ENCODE measurements at regions not wholly inside any gene's neighbourhood (a gene's known extent, or its start where the extent isn't known, plus 50 kb on each side); places are given as distances from the start of the nearest gene placed in this dataset.

DNA sequence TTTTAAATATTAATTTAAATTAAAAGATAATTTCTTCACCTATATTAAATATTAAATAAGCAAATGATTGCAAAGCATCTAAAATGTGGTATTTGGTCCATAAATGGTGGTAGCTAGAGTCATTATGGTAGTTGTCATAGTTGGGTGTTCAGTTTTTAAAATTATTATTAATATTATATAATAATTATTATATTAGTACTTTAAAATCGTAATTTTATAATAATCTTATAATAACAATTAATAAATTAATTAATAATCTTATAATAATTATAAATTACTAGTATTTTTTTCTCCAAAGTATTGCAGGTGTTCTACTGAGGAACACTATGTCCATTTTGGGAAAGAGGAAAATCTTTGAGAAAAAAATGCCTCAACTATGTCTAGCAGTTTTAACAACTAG is 835.5 kb upstream of the GCFC2 start:
- TF ChIP-seq, protein P1, sequence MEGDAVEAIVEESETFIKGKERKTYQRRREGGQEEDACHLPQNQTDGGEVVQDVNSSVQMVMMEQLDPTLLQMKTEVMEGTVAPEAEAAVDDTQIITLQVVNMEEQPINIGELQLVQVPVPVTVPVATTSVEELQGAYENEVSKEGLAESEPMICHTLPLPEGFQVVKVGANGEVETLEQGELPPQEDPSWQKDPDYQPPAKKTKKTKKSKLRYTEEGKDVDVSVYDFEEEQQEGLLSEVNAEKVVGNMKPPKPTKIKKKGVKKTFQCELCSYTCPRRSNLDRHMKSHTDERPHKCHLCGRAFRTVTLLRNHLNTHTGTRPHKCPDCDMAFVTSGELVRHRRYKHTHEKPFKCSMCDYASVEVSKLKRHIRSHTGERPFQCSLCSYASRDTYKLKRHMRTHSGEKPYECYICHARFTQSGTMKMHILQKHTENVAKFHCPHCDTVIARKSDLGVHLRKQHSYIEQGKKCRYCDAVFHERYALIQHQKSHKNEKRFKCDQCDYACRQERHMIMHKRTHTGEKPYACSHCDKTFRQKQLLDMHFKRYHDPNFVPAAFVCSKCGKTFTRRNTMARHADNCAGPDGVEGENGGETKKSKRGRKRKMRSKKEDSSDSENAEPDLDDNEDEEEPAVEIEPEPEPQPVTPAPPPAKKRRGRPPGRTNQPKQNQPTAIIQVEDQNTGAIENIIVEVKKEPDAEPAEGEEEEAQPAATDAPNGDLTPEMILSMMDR (IDR thresholded peaks at IDR 0.05): no peak

DNA sequence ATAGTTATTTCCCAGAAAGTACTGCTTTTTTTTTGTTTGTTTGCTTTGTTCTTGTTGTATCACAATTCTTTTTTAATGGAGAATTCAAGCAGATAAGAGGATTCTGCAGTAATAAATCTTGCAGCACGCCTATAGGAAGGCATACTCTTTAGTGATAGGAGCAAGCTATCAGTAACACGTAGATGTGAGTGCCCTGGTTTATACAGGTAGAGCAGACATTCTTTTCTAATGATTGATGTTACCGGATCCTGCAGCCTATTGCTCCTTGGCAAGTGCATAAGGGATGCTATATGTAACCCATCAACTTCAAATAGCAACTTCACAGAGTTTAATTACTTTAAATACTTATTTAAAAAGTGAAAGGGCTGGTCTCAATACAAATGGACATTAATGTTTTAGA is 834.2 kb upstream of the GCFC2 start:
- TF ChIP-seq, protein P1 (IDR thresholded peaks at IDR 0.05): no peak

DNA sequence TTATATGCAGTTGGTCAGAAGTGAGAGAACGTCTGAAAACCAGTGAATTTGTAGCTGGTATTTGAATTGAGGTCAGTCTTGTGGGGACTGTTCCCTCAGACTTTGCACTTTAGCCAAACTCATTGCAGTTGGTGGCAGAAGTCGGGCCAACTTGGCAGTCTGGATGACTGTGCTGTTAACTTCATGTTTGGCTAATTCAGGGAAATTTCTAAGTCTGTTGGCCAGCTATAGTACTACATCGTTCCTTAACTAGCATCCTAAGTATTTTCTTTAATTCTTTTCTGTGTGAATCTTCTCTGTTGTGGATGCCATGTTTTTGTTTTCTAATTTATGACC is 806.8 kb upstream of the GCFC2 start:
- TF ChIP-seq, protein P1 (IDR thresholded peaks at IDR 0.05): no peak

DNA sequence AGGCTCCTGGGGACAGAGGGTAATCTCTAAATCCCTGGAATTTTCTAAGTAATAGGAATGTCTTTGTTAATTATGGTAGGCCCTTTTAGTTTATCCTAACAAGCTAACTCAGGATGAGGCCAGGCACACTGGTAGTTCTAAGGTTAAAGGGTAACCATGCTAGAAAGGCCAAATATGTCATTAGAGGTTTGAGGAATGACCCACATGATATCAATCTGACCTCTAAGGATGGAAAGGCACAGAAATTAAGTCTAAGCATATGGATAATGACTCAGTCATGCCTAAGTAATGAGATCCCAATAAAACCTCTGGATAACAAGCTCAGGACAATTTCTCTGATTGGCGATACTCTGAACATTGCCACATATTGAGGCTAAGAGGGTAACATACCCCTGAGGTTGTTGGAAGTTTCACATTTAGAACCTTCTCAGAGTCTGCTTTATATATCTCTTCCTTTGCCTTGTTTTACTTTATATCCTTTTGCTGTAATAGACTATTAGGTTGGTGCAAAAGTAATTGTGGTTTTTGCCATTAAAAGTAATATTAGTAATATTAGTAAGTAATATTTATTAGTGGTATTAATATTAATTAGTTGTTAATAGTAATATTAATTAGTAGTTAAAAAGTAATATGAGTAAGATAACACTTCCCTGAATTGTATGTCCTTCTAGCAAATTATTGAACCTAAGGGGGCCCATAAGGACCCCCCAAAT is 806.3 kb upstream of the GCFC2 start:
- TF ChIP-seq, protein P1 (IDR thresholded peaks at IDR 0.05): no peak

DNA sequence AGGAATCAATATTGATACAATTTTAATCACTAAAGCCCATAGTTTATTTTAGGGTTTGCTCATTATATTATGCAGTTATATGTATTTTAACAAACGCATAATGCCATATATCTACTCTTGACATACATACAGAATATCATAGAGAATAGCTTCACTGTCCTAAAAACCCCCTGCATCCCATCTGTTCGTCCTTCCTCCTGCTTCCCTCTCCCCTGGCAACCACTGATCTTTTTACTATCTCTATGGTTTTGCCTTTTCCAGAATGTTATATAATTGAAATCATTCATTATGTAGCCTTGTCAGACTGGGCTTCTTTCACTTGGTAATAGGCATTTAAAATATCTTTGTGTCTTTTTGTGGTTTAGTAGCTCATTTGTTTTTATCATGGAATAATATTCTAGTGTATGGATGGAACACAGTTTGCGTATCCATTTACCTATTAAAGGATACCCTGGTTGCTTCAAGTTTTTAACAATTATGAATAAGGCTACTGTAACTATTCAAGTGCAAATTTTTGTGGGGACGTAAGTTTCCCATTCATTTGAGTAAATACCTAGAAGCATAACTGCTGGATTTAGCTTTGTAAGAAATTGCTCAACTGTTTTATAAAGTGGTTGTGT is 801.6 kb upstream of the GCFC2 start:
- TF ChIP-seq, protein P1 (IDR thresholded peaks at IDR 0.05): no peak

DNA sequence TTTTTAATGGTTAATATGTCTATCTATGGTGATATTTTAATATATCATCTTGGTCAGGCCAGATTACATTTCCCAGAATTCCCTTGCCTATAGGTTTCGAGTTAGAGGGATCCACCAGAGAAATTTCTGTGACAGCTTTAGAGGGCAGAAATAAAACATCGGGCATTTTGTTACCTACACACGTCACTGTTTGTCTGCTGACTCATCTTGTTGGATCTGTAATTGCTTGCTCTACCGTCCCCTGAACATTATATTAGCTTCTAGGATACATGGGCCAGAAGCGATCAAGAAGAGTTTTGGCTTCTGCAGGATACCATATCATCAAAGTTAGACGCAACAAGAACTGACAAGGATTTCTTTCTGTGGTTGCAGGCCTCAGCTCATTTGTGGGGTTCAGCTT is 795.8 kb upstream of the GCFC2 start:
- TF ChIP-seq, protein P1 (IDR thresholded peaks at IDR 0.05): no peak

DNA sequence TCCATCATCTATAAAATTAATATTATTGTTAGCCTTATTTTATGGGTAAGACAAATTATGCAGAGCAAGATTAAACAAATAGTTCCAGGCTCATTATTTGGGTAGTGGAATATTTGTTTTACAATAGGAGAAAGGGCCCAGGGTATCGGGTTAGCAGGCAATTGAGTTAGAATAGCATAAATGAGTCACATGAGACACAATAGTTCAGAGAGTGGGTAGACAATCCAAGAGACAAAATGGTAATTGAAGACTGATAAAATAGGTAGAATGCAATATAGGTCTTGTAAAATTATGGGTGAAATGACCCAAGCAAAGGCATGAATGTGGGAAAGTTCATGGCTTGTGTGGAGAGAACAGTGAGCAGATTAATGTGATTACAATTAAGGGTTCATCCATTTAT is 790.9 kb upstream of the GCFC2 start:
- TF ChIP-seq, protein P1 (IDR thresholded peaks at IDR 0.05): no peak
